DMS 273 treated with DMSO at 0.1 percent for 48 hours (cell line): ENCODE measurements at regions not wholly inside any gene's neighbourhood (a gene's known extent, or its start where the extent isn't known, plus 50 kb on each side); places are given as distances from the start of the nearest gene placed in this dataset.
"Not testable (repeated sequence)": the region's sequence is repeated elsewhere in the genome, so short reads cannot be mapped to it uniquely, and the experiment has no call there.

Source experiments
- DNase-seq: peaks from one replicate; lab custom pipeline; 2025; lab: John Stamatoyannopoulos, UW

DNA sequence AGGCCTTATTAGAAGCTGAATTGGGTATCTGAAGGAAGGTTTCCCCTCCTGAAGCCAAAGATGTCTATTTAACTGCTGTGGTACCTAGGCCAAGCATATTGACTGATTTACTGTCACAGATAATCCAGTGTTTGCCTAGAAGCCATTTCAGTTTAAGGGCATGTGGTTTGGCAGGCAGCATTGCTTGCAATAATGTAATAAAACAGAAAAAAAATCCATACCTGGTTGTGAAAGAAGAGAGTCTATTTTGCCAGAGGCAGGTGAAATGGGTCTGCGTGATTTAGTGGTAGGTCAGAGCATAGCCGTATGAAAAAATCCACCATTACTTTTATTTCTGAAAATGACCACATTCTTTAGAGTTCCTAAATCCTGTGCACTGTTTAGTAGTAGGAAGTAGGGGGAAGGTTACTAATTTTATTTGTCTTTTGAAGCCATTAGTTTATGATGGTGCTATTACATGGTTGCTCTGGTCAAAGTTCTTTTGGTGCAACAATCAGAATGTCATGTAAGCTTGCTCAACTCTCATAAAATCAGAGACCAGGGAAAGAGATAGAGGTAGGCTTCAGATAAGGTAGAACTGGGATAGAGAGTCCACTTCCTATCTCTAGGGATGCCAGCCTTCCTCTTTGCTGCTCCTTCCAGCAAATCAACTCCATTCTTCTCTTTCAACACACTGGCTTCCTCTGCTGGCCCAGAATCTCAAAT, 343.4 kb downstream of the GPD2 start:
- no peak for DNase-seq

DNA sequence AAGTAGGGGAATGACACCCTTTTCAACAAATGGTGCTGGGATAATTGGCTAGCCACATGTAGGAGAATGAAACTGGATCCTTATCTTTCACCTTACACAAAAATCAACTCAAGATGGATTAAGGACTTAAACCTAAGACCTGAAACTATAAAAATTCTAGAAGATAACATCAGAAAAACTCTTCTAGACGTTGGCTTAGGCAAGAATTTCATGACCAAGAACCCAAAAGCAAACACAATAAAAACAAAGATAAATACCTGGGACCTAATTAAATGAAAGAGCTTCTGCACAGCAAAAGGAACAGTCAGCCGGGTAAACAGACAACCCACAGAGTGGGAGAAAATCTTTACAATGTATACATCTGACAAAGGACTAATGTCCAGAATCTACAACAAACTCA, 345.5 kb downstream of the GPD2 start:
- DNase-seq: not testable (repeated sequence)

DNA sequence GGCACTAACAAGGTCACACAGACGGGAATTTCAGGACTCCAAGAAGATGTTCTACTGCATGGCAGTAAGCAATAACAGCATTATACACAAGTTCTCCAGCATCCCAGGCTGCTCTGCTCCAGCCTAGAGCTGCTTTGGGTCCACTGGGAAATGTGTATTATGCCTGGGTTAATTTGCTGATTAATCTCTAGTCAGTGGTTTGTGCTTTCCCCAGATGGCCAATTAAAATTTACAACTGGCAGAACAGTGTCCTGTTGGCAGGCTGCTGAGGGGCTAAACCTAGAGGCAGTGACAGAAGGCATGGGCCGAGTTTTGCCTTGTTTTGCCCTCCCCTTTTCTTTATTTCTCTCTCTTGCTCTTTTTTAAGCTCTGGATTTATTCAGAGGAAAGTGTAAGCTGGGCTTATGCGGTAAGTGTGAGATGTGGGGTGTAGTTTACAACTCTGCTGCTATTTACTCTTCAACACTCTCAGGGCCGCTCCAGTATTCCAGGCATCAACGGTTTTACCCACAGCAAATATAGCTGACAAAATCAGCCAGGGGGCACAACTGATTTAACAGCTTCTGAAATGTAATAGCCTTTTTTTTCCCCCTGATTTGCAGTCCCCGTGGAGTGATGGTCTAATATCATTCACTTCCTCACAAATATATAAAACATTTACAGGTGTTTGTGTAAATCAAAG, 348.0 kb downstream of the GPD2 start:
- DNase-seq: peak; percentile 96

DNA sequence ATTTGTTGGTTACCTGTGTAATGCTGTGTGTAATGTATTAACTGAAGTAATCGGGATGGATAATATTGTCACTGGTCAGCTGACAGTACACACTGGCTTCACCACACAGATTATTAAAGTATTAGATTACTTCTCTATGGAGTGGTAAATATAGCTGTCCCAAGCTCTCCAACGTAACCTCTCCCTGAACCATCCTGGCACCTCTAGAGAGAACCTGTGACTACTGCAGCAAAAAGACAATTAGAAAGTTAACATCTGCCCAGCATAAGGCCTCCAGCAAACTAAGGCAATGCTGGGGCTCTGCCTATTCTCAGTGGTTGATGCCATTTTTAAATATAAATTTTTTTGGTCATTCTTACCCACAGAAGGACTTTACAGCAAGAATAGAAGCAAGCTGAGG, 351.3 kb downstream of the GPD2 start:
- no peak for DNase-seq

DNA sequence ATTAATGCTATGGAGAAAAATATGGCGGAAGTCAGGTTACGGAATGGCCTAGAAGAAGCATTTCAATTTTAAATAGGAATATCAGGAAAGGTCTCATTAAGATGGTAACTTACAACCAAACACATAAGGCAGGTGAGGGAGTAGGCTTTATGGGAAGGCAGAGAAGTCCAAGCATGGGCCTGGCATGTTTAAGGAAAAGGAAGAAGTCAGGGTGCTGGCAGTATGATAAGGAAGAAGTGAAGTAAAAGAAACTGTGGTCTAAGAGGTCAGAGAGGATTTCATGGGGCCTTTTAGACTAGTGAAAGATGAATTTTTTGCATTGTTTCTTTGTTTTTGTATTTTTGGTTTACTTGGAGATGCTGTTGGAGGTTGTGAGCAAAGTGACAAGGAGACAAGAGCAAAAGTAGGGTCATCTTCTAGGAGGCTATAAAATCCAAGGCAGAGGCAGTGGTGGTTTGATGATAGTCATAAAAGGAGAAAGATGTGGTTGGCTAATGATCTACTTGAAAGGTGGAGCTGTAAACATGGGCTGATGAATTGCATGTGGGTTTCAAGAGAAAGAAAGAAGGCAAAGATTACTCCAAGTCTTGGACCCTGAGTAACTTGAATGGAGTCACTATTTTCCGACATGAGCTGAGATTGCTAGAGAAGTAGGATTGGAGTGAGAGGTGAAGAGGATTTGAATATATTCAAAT, 354.3 kb downstream of the GPD2 start:
- no peak for DNase-seq

DNA sequence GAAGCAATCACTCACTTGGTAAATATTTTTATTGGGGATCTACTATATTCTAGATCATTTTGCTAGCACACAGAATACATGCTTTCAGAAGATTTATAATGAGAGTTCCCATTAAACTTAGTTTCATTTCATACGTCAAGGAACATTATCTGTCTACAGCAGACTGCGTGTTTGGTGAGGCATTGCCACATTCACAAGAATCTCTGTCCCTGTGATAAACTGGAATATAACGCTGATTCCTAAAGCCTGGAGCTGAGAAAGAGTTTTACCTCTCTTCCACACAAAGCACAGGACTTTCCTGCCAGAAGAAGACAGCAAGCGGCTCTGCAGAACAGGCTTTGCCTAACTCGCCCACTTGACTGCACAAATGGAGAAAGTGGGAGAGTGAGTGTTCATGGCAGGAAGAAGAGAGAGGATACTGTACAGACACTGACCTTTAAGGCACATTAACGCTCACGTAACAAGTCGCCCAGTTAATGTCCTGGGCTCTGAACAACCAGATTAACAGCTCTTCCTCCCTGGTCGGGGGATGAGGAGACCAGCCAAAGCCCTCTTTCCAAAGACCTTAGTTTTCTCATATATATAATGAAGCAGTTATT, 356.2 kb downstream of the GPD2 start:
- no peak for DNase-seq

DNA sequence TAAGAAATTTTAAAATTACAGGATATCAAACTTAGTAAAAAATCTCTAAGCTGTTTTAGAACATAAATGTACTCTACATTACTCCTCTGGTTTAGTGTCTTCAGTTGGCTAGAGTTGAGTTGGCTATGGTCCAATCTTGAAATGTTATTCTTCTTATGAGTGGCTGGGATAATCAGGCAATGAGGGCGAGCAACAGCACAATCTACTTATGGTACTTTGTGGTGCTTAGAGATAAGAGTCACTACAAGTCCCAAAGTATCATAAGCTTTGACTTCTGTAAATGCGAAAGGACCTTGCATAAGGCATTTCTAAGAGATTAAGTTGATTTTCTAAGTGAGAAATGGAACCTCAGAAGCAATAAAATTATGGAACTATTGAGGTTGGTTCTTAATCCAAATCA, 361.7 kb downstream of the GPD2 start:
- DNase-seq: no peak

DNA sequence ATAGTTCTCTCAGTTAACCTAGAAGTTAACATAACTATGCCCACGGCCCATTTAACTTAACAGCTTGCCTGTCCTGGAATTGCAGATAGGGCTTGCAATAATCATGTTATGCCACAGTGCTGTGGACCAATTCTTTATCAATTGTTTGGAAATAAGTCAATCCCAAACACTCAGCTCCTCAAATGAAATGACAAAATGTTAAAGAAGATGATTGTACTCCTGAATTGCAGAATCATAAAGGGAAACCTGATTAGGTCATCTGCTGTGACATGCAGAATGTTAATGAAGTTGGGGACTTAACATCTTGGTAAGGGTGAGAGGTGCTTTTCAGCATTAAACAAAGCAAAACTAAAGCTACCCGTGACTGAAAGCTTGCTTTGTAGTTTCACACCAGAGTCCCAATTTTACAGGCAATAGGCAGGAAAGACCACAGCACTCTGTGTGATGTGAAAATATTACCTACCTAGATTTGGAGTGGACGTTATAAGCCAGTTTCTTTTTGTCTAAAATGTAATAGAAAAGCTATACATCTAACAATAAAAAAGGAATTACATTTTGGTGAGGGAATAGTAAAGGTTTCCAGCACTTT, 364.0 kb downstream of the GPD2 start:
- DNase-seq: no peak

DNA sequence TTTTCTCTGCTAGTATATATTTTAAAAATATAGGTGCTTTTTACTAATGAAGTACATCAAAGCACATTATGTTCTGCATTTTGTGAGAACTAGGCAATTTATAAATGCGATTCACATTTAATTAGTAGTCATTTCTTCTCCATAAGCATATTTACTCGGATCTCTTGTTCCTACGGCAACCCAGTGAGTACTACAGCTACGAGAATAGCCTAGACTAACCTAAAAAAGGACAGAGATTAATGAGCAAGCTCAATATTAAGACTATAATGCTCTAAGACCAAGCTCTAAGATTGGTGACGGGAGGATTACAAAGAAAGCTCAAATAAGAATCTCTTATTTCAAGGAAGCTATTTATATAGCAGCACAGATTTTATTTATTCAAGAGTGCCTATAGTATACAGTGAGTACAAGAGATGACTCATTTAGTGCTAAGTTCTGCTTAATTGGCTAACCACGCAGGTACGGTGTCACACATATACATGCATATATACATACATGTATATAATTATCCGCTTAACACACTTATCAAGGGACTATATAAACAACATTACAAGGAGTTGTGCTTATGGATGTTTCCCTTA, 364.7 kb downstream of the GPD2 start:
- no peak for DNase-seq

DNA sequence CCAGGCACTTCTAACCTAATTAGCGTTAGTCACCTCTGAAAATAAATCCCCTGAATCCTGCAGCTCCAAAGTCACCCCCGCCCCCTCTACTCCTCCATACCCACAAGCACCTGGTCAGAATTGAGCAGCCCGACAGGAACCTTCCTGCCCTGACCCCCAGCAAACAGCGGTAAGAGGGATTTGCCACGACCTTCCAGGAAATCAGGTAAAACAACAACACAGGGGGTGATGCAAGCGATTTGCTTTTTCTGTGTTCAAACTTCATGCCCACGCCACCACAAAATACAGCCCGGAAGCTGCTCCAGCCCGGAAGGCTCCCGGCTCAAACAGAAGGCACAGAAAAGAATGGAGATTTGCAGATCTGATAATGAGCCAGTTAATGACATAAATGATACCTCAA, 367.1 kb downstream of the GPD2 start:
- no peak for DNase-seq

DNA sequence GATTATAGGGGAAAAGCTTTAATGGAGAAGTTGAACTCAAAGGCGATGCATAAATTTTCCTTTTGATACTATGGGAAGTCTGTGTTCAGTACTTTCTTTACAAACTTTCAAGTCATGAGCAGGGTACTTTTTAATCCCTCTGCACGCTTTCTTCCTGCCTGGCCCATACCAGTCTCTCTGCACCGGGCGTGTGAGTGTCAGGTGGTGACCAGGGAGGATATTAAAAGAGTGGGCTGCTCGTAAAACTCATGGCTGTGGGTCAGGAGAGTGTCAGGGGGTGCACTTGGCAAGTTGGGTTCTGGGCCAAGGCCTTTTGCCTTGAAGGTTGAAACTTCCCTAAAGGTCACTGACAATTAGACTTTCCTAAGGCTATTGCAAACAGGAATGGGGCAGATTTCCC, 367.8 kb downstream of the GPD2 start:
- DNase-seq: no peak

DNA sequence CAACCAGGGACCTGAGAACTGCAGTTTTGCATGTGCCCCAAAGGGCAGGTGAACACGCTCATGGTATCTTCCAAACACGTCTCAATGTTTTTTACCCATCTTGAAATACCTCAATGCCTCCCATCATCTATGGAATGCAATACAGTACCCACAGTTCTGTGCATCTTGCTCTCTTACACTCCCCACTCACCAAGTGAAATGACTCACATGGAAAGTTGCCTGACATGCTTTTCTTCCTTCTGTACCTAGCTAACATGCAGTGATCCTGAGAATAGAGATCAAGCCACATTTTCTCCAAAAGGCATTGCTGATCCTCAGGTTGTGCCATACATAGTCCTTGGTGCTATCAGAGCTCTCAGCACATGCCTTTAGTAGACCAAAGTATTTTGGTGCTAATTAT, 373.9 kb downstream of the GPD2 start:
- DNase-seq: no peak

DNA sequence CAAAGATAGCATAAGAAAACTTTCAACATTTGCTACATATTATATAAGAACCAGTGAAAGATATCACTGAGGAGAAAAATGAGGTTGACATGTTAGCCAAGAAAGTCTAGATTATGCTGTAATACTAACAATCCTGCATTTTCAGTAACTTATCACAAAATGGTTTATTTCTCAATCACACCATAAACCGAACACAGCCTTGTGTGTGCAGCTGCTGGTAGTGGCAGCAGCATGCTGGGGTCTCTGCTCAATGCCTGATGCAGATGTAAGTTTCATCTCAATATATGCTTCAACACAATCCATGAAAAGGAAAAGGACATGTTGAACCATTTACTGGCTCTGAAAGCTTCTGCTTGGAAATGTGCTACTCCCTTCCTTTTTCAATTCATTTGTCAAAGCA, 376.3 kb downstream of the GPD2 start:
- DNase-seq: no peak

DNA sequence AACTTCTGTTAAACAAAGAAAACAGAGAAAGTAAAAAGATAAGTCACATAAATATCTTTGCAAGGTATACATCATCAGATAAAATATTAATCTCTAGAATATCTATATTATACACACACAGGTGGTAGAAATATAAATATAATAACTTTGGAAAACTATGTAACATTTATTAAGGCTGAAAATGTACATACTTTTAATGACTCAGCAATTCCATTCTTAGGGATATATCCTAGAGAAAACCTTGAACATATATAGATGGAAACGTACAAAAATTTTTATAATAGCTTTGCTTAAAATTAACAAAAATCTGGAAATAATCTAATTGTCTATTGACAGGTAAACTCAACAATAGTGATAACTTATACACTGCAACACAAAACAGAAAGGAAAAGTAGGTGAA, 381.3 kb downstream of the GPD2 start:
- DNase-seq: no peak

DNA sequence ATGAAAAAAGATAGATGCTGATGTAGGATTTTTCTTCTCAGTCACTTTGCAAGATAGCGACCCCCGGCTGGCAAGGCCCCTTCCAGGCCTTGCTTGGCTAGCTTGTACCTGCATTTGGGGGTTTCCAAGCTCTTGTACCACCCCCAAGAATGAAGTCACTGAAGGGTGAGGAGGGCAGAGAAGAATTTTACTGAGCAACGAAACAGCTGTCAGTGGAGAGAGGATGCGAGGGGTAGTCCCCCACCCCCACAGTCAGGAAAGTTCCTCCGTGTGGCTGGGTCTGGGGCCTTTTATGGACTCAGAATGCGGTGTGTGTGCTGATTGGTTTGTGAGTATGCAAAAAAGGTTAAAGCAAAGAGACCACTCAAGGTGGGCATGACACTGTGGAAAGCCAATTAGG, 382.0 kb downstream of the GPD2 start:
- no peak for DNase-seq

DNA sequence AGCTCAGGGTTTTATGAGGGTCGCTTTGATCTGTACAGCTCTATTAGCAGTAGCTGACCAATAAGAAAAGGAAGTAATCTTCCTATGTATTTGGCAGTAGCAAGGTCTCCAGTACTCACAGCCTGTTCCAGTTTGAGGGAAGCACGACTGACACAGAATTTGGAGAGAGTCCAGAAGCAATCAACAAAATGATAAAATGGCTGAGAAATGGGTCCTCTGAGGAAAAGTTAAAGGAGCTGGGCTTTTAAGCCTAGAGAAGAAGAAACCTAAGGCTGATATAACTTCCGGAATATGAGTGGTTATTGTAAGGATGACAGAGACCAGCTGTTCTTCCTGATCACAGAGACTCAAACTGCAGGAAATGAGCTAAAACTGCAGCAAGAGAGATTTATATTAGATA, 382.8 kb downstream of the GPD2 start:
- no peak for DNase-seq

DNA sequence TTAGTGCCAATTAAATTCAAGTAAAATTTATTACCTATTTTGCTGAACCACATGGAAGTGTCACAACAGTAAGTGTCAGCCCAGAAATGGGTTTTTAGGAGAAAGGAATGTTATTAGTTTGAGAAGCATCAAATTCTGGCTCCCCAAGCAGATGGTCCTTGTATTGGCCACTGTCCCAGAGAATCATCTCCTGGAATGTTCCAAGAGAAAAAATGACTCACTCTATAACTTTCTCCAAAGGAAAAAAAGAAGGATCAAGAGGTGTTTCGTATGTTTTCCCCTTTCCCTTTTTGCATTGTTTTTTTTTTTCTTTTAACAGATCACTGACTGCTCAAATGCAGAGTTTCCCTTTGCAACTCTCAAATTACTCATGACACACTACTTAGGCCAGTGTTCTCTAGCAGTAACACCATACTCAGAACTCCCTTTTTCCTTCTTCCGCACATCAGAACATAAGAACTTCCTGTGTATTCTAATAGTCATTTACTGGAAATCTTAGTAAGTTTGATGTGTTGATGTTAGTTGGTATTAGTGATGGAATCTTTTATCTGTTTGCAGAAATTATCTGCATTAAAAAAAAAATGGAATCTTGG, 390.3 kb downstream of the GPD2 start:
- no peak for DNase-seq

DNA sequence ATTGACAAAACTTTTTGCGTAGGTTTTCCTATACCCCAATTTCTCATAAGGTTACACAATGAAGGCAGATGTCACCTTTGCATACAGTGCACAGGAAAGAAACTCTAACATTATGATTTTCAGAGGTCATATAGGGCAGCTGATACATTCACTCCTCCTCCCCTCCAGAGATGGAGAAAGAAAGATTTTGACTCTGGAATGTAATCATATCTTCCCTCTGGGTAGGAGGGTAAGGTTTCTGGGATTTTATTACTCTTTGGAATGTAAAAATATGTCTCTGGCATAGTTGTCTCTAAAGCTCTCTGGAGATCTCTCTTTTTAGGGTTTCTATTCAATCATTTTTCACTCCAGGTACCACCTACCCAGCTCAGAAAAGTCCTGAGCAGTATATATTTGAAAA, 398.3 kb downstream of the GPD2 start:
- no peak for DNase-seq

DNA sequence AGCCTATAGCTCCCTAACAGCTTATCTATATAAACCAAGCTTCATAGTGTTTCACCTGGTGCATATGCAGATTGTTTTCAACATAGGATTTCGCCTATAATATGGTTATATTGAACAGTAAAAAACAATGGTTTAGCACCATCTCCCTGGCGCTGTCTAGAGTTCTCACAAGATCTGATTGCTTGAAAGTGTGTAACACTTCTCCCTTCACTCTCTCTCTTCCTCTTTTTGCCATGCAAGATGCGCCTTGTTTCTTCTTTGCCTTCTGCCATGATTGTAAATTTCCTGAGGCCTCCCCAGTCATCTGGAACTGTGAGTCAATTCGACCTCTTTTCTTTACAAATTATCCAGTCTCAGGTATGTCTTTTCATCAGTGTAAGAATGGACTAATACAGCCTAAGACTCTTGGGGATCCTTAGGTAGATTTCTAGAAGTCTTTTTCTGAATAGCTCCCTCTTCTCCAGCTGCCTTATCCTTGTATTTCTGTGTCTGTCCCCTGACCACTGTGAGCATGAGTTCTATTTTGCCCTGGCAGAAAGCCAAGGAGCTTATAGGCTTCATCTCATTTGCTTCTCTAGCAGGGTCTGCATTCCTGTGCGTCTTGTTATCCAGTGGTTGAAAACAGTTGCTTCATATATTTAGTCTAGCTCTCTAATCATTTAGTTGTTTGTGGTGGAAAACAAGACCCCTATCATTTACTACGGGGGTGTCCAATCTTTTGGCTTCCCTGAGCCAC, 401.6 kb downstream of the GPD2 start:
- DNase-seq: no peak

DNA sequence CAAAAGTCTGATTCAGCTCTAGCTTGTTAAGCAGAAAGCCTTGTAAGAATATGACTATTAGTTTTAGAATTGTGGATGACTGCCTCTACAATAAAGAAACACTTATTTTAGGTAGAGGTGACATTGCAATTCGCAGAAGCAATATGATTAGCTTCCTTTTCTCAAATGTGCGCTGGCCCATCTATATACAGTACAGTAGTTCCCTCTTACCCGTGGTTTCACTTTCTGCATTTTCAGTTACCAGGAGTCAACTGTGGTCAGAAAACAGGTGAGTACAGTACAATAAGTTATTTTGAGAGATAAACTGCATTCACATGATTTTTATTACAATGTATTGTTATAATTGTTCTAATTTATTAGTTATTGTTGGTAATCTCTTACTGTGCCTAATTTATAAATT, 405.1 kb downstream of the GPD2 start:
- no peak for DNase-seq
